K562 (cell line): ENCODE measurements at regions not wholly inside any gene's neighbourhood (a gene's known extent, or its start where the extent isn't known, plus 50 kb on each side); places are given as distances from the start of the nearest gene placed in this dataset.

Experiments used
- ATAC-seq: fragments of 200-7000 bp; cut with Tn5 transposase; 3 replicates; pipeline ENCODE4 v1.9.1; 2020; ENCODE audit warnings: moderate library complexity
- BruUV-seq: library from RNA; stranded (reverse); fragments of 400-500 nt; replicated peaks from 2 replicates; lab custom pipeline; 2021; lab: Mats Ljungman, UMichigan
- CTCF ChIA-PET: fragments of 300-600 bp; formaldehyde crosslinking; extraction: SDS; loops from one replicate; lab custom pipeline; 2021; ENCODE audit warnings: low intra/inter-chr PET ratio; lab: Yijun Ruan, JAX
- POLR2A ChIA-PET: fragments of 300-600, 350-650 bp; sonication (Branson Sonifier 250); formaldehyde crosslinking; extraction: SDS; loops from one replicate; lab custom pipeline; 2021; ENCODE audit warnings: antibody characterized with exemption, inconsistent platforms; lab: Yijun Ruan, JAX
- DNase-seq, 4 experiments: peaks; one replicate each; pipeline versions ENCODE4 v3.0.0 to v3.0.0-alpha.2; 2011 to 2018; ENCODE audit warnings: low spot score in 3 of 4, mixed read lengths in 3 of 4; ENCODE audit errors: extremely low read depth in 1 of 4
- FAIRE-seq: peaks from 2 replicates; lab custom pipeline; 2011; peaks lifted over from hg19 to GRCh38; lab: Jason Lieb, UNC
- H2AFZ ChIP-seq: 2 replicates; pipeline ENCODE4 v1.6.0; 2011; ENCODE audit warnings: low read depth, low read length, control low read depth, inconsistent platforms
- H3K27ac ChIP-seq: fragments of 200-600 bp; 3 replicates; pipeline ENCODE4 v1.8.0; 2011; ENCODE audit warnings: low read depth, mild to moderate bottlenecking, control low read depth, inconsistent platforms, low read length, moderate library complexity, mixed read lengths; ENCODE audit errors: extremely low read depth
- H3K27me3 ChIP-seq, 2 experiments: fragments of 300-600 bp in 1 of 2; 2 replicates in 1 of 2; 3 replicates in 1 of 2; pipeline versions ENCODE4 v1.6.0 to v1.8.0; 2011; ENCODE audit warnings: inconsistent platforms in 2 of 2, low read length in 2 of 2, mild to moderate bottlenecking in 1 of 2, mixed read lengths in 1 of 2, moderate library complexity in 1 of 2; ENCODE audit not compliant: control insufficient read depth in 2 of 2, insufficient read depth in 2 of 2
- H3K36me3 ChIP-seq: fragments of 300-600 bp; 3 replicates; pipeline ENCODE4 v1.8.0; 2011; ENCODE audit warnings: mild to moderate bottlenecking, low read length, inconsistent platforms; ENCODE audit not compliant: control insufficient read depth, insufficient read depth
- H3K4me1 ChIP-seq, 2 experiments: fragments of 200-600 bp in 1 of 2; replicated peaks in 1 of 2; 2 replicates in 1 of 2; 3 replicates in 1 of 2; pipeline versions ENCODE4 v1.5.1 to v1.8.0; 2011; ENCODE audit warnings: inconsistent platforms in 2 of 2, low read length in 2 of 2, mild to moderate bottlenecking in 1 of 2, mixed read lengths in 1 of 2, moderate library complexity in 1 of 2; ENCODE audit not compliant: control insufficient read depth in 2 of 2, insufficient read depth in 2 of 2
- H3K4me2 ChIP-seq: 2 replicates; pipeline ENCODE4 v1.6.1; 2011; ENCODE audit warnings: low read length, control low read depth, inconsistent platforms, mixed read lengths; ENCODE audit not compliant: insufficient read depth
- H3K4me3 ChIP-seq: fragments of 200-600 bp; sonication (generic), shearing (Covaris generic); 2 replicates; pipeline ENCODE4 v1.5.1; 2016; ENCODE audit warnings: control low read depth, inconsistent platforms
- H3K79me2 ChIP-seq: fragments of 200-600 bp; 3 replicates; pipeline ENCODE4 v1.8.0; 2011; ENCODE audit warnings: low read length, inconsistent platforms; ENCODE audit not compliant: control insufficient read depth, insufficient read depth
- H3K9ac ChIP-seq, 2 experiments: 2 replicates each; pipeline versions ENCODE4 v1.6.0 to v1.6.1; 2011; ENCODE audit warnings: low read depth in 2 of 2, low read length in 2 of 2, control low read depth in 1 of 2, inconsistent platforms in 1 of 2, mild to moderate bottlenecking in 1 of 2, mixed read lengths in 1 of 2; ENCODE audit not compliant: insufficient read depth in 1 of 2
- H3K9me1 ChIP-seq: one replicate; pipeline ENCODE4 v1.6.0; 2011; ENCODE audit warnings: inconsistent platforms, mild to moderate bottlenecking, low read length, moderate library complexity; ENCODE audit not compliant: control insufficient read depth, insufficient read depth
- H3K9me3 ChIP-seq: replicated peaks from 2 replicates; pipeline ENCODE4 v1.5.1; 2011; ENCODE audit warnings: low read depth, low read length, inconsistent platforms; ENCODE audit not compliant: control insufficient read depth, insufficient read depth
- H4K20me1 ChIP-seq: replicated peaks from 2 replicates; pipeline ENCODE4 v1.6.1; 2011; ENCODE audit warnings: low read length, inconsistent platforms, mixed read lengths; ENCODE audit not compliant: control insufficient read depth, insufficient read depth
- DIDO1 ChIP-seq: fragments of 450-650 bp; IDR thresholded peaks from 2 replicates; pipeline ENCODE4 v1.6.1; 2016; ENCODE audit warnings: low read depth, missing biosample characterization, missing genetic modification characterization
- MAFK ChIP-seq: IDR thresholded peaks from 2 replicates; pipeline ENCODE4 v1.6.1; 2011; ENCODE audit warnings: low read length, improper control_type of control experiment
- MECOM ChIP-seq: fragments of 250-450 bp; sonication (Bioruptor Pico); IDR thresholded peaks from 2 replicates; pipeline ENCODE4 v1.8.0; 2022; ENCODE audit warnings: inconsistent platforms
- RAD51 ChIP-seq: fragments of 450-650 bp; IDR thresholded peaks from 2 replicates; pipeline ENCODE4 v1.7.1; 2016; ENCODE audit warnings: low read depth, mild to moderate bottlenecking, borderline replicate concordance
- SAFB2 ChIP-seq: fragments of 200-400 bp; formaldehyde crosslinking; IDR thresholded peaks from 2 replicates; pipeline ENCODE4 v1.6.1; 2018; ENCODE audit warnings: borderline replicate concordance, low read length, low read depth, moderate library complexity; ENCODE audit not compliant: severe bottlenecking
- XRCC3 ChIP-seq: fragments of 450-650 bp; IDR thresholded peaks from 2 replicates; pipeline ENCODE4 v1.6.1; 2017; ENCODE audit warnings: mild to moderate bottlenecking, moderate library complexity
- ZFP1 ChIP-seq: fragments of 450-650 bp; formaldehyde crosslinking; IDR thresholded peaks from 2 replicates; pipeline ENCODE4 v1.4.0; 2020; ENCODE audit warnings: mild to moderate bottlenecking, mixed read lengths
- ZFP30 ChIP-seq: fragments of 250-450 bp; sonication (Bioruptor Pico); IDR thresholded peaks from 2 replicates; pipeline ENCODE4 v1.8.0; 2022; ENCODE audit warnings: moderate library complexity, mild to moderate bottlenecking, inconsistent platforms, borderline replicate concordance
- ZNF57 ChIP-seq: fragments of 450-650 bp; formaldehyde crosslinking; IDR thresholded peaks from 2 replicates; pipeline ENCODE4 v1.4.0; 2020; ENCODE audit warnings: mild to moderate bottlenecking, moderate library complexity
- ZNF586 ChIP-seq: fragments of 450-650 bp; formaldehyde crosslinking; conservative IDR thresholded peaks from 2 replicates; pipeline ENCODE4 v1.4.0; 2020; ENCODE audit warnings: mild to moderate bottlenecking, moderate library complexity
- ZNF766 ChIP-seq: fragments of 200-800 bp; sonication (Bioruptor generic); conservative IDR thresholded peaks from 2 replicates; pipeline ENCODE4 v1.6.1; 2016; ENCODE audit warnings: missing genetic modification characterization, missing compliant biosample characterization
- ZNF780A ChIP-seq: fragments of 250-450 bp; sonication (Bioruptor Pico); IDR thresholded peaks from 2 replicates; pipeline ENCODE4 v1.5.0; 2021; ENCODE audit warnings: mild to moderate bottlenecking
- WGBS: fragments of 100-300 bp; shearing (Covaris generic); methylation state at CpG from one replicate; pipeline ENCODE4 v1.1.6; 2016; ENCODE audit warnings: low coverage, mixed read lengths; ENCODE audit not compliant: insufficient coverage; ENCODE audit errors: missing lambda C conversion rate; 5-methylcytosine and 5-hydroxymethylcytosine counted together
- in situ Hi-C: fragments of 300-500 bp; cut with MboI; formaldehyde crosslinking; loops from 4 replicates; pipeline ENCODE4 v1.15.0; 2018; ENCODE audit warnings: inconsistent platforms, mixed read lengths
- intact Hi-C: fragments of 100-400 bp; cut with micrococcal nuclease; formaldehyde crosslinking; loops from 2 replicates; pipeline ENCODE4 v1.14.2; 2022
- TF ChIP-seq, protein P1 (sequence below): fragments of 250-450 bp; sonication (Bioruptor Pico); IDR thresholded peaks from 2 replicates; pipeline ENCODE4 v1.4.0; 2020
- TF ChIP-seq, protein P2 (sequence below): sonication (generic); formaldehyde crosslinking; IDR thresholded peaks from 2 replicates; pipeline ENCODE4 v1.4.0; 2020; ENCODE audit warnings: mild to moderate bottlenecking, missing genetic modification reagents
- TF ChIP-seq, protein P3 (sequence below): sonication (generic); formaldehyde crosslinking; IDR thresholded peaks from 2 replicates; pipeline ENCODE4 v1.8.0; 2022; ENCODE audit warnings: mild to moderate bottlenecking, missing genetic modification reagents

DNA sequence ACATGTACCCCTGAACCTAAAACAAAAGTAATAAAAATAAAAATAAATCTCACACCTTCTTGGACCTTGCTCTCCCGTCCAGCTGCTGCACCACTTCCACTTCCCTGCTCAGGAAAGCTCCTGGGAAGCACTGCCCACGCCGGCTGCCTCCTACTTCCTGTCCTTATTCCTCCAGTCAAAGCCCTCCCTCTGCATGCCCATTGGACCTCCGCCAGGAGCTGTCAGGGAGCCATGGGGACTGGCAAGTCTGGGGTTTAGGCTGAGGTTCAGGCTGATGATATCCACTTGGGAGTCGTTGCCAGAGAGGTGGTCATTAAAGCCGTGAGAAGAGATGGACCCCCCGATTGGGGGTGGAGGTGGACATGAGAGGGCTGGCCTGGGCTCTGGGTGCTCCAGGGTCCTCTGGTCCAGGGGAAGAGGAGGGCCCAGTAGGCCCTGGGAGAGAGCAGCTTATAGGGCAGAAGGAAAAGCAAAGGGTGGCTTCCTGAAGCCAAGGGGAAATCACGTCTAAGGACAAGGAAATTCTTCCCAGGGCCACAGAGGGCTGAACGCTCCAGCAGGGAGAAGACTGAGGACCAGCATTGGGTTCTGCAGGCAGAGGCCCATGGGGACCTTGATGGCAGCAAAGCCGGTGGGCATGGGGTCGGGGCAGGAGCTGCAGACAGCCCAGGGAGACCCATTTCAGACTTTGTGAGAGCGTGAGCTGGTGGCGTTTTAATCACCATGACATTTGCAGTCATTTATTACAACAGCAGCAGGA, 78.7 kb downstream of the FZD10 start:
- no TSS peak for BruUV-seq
- no peaks in the 10 kb centered on the region for H3K36me3 ChIP-seq
- in situ Hi-C loops: no loop called here
- no peaks in the 10 kb centered on the region for H3K9me1 ChIP-seq
- no peaks in the 10 kb centered on the region for H3K27me3 ChIP-seq
- no peaks in the 10 kb centered on the region for H3K9me3 ChIP-seq
- no peak overlapping the region for H2AFZ ChIP-seq
- no peak overlapping the region for H3K4me3 ChIP-seq
- intact Hi-C loops: no loop called here
- 3% methylated on average over 13 of the region's 13 CpGs for WGBS
- H3K4me1 ChIP-seq: no peaks in the 10 kb centered on the region
- ChIA-PET CTCF (no interaction called here), POLR2A (no interaction called here)
- H3K79me2 ChIP-seq: no peaks in the 10 kb centered on the region
- H4K20me1 ChIP-seq: no peaks in the 10 kb centered on the region
- no peak overlapping the region for H3K4me2 ChIP-seq
- no peak for ATAC-seq
- FAIRE-seq: no peak
- no peak overlapping the region for H3K9ac ChIP-seq
- no peak for DNase-seq
- H3K27ac ChIP-seq: no peak overlapping the region
- TF ChIP-seq DIDO1 (tag) (no peak), ZFP1 (CRISPR knock-in tag) (no peak), ZNF57 (no peak), ZNF586 (CRISPR knock-in tag) (no peak), RAD51 (no peak), SAFB2 (no peak), MECOM (CRISPR knock-in tag) (no peak), ZNF766 (no peak), ZNF780A (CRISPR knock-in tag) (no peak), MAFK (no peak), XRCC3 (no peak), ZFP30 (CRISPR knock-in tag) (no peak)
- TF ChIP-seq, protein P1, sequence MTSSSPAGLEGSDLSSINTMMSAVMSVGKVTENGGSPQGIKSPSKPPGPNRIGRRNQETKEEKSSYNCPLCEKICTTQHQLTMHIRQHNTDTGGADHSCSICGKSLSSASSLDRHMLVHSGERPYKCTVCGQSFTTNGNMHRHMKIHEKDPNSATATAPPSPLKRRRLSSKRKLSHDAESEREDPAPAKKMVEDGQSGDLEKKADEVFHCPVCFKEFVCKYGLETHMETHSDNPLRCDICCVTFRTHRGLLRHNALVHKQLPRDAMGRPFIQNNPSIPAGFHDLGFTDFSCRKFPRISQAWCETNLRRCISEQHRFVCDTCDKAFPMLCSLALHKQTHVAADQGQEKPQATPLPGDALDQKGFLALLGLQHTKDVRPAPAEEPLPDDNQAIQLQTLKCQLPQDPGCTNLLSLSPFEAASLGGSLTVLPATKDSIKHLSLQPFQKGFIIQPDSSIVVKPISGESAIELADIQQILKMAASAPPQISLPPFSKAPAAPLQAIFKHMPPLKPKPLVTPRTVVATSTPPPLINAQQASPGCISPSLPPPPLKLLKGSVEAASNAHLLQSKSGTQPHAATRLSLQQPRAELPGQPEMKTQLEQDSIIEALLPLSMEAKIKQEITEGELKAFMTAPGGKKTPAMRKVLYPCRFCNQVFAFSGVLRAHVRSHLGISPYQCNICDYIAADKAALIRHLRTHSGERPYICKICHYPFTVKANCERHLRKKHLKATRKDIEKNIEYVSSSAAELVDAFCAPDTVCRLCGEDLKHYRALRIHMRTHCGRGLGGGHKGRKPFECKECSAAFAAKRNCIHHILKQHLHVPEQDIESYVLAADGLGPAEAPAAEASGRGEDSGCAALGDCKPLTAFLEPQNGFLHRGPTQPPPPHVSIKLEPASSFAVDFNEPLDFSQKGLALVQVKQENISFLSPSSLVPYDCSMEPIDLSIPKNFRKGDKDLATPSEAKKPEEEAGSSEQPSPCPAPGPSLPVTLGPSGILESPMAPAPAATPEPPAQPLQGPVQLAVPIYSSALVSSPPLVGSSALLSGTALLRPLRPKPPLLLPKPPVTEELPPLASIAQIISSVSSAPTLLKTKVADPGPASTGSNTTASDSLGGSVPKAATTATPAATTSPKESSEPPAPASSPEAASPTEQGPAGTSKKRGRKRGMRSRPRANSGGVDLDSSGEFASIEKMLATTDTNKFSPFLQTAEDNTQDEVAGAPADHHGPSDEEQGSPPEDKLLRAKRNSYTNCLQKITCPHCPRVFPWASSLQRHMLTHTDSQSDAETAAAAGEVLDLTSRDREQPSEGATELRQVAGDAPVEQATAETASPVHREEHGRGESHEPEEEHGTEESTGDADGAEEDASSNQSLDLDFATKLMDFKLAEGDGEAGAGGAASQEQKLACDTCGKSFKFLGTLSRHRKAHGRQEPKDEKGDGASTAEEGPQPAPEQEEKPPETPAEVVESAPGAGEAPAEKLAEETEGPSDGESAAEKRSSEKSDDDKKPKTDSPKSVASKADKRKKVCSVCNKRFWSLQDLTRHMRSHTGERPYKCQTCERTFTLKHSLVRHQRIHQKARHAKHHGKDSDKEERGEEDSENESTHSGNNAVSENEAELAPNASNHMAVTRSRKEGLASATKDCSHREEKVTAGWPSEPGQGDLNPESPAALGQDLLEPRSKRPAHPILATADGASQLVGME (CRISPR knock-in tag): no peak
- TF ChIP-seq, protein P2, sequence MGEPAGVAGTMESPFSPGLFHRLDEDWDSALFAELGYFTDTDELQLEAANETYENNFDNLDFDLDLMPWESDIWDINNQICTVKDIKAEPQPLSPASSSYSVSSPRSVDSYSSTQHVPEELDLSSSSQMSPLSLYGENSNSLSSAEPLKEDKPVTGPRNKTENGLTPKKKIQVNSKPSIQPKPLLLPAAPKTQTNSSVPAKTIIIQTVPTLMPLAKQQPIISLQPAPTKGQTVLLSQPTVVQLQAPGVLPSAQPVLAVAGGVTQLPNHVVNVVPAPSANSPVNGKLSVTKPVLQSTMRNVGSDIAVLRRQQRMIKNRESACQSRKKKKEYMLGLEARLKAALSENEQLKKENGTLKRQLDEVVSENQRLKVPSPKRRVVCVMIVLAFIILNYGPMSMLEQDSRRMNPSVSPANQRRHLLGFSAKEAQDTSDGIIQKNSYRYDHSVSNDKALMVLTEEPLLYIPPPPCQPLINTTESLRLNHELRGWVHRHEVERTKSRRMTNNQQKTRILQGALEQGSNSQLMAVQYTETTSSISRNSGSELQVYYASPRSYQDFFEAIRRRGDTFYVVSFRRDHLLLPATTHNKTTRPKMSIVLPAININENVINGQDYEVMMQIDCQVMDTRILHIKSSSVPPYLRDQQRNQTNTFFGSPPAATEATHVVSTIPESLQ (CRISPR knock-in tag): no peak
- TF ChIP-seq, protein P3, sequence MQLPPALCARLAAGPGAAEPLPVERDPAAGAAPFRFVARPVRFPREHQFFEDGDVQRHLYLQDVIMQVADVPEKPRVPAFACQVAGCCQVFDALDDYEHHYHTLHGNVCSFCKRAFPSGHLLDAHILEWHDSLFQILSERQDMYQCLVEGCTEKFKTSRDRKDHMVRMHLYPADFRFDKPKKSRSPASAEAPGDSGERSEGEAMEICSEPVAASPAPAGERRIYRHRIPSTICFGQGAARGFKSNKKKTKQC (CRISPR knock-in tag): no peak
